GM19035 (cell line): ENCODE measurements at regions not wholly inside any gene's neighbourhood (a gene's known extent, or its start where the extent isn't known, plus 50 kb on each side); places are given as distances from the start of the nearest gene placed in this dataset.

Source experiments
- ATAC-seq: cut with Tn5 transposase; IDR thresholded peaks from one replicate; pipeline ENCODE4 v1.9.1; 2021; ENCODE audit not compliant: unreplicated experiment

- ATAC-seq: no peak
Measured at GRCh38 chr10:33401300-33401699, 66.8 kb upstream of the NRP1 start.

DNA sequence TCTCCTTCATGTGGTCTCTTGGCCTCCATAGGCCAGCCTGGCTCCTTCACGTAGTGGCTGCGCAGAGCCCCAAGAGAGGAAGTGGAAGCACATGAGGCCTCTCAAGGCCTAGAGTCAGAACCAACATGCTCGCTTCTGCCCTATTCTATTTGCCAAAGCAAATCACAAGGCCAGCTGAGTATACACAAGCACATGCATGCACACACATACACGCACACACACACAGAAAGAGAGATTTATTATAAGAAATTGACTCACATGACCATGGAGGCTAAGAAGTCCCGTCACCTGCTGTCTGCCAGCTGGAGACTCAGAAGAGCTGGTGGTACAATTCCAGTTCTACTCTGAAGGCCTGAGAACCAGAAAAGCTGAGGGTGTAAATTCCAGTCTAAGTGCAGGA, 64.3 kb upstream of the NRP1 start:
- ATAC-seq: no peak

- no peak for ATAC-seq
Measured at GRCh38 chr10:33396938-33397337, 62.5 kb upstream of the NRP1 start.

- no peak for ATAC-seq
Measured at GRCh38 chr10:33396279-33396678, 61.8 kb upstream of the NRP1 start.

GRCh38 chr10:33395201-33395600, 60.7 kb upstream of the NRP1 start:
- ATAC-seq: no peak

GRCh38 chr10:33392706-33393105, 58.2 kb upstream of the NRP1 start:
- no peak for ATAC-seq

GRCh38 chr10:33391611-33392465, 57.4 kb upstream of the NRP1 start:
- no peak for ATAC-seq

DNA sequence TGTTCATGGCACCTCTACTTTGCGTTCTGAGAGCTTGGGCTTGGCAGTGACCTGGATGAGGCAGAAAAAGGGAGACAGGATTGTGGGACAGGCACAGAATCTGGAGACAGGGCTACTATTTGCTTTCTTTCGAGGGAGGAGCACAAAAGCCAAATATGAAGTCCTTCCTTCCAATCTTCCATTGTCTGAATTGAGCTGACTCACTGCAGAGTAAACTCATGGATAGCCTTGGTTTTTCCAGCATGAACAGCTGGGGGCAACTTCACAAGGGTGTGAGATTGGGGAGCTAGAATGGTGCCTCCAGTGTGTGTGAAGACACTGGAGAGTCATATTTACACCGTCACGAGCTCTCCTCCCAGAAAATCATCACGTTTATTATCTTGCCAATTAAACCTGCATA, 55.6 kb upstream of the NRP1 start:
- no peak for ATAC-seq

GRCh38 chr10:33388785-33389184, 54.3 kb upstream of the NRP1 start:
- no peak for ATAC-seq

- ATAC-seq: no peak
Measured at GRCh38 chr10:33388382-33388781, 53.9 kb upstream of the NRP1 start.

DNA sequence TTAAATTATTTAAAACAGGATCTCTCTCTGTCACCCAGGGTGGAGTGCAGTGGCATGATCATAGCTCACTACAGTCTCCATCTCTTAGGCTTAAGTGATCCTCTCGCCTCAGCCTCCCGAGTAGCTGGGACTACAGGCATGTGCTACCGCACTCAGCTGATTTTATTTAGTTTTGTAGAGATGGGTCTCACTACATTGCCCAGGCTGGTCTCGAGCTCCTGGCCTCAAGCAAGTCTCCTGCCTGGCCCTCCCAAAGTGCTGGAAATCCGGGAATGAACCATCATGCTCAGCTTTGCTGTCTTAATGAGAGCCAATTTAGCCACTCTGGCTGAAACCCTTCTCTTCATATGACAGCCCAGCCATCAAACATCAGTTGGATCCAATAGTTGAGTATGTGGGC, 53.3 kb upstream of the NRP1 start:
- no peak for ATAC-seq

DNA sequence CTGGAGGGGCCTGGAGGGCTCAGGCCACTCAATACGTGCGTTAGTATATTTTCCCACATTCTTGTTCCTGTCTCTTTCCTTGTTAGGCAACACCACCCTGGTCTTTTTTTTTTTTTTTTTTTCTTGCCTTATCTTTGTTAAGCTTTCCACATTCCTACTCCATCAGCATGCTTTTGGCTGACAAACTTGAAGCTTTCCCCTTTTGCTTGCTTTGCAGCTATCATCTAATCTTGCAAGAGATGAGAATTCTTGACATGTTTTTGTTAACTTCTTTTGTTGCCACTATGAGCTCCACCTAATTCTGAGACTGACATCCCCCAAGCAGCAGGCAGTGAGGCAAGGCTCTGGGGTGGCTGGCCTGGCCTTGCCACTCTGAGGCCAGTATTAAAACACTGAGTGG, 52.5 kb upstream of the NRP1 start:
- no peak for ATAC-seq

DNA sequence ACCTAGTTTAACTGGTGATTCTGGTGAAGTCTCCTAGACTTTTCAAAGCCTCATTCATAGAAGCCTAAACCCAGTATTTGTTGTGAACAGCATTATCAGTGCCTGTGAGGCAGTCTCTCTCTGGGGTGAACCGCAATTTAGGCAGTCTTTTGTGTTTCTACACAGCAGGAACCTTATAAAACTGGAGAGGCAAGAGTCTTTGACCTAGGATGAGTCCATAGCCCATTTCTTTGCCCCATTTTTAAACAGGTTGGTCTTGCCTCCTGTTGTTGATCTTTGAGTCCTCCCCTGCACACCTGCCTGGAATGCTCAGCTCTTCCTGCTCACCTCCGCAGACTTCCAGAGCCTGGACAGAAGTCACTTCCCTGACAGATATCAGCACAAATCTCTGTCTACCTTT, 51.2 kb upstream of the NRP1 start:
- ATAC-seq: no peak

GRCh38 chr10:33385015-33385414, 50.5 kb upstream of the NRP1 start:
- no peak for ATAC-seq
